ENCODE measurements at regions not wholly inside any gene's neighbourhood (a gene's known extent, or its start where the extent isn't known, plus 50 kb on each side); places are given as distances from the start of the nearest gene placed in this dataset.
A peak's percentile ranks its signal among the peaks of the same experiment; 100 is the strongest.

GRCh38 chr7:9600974-9601373 lies 1167.6 kb downstream of the NXPH1 start:
- TF ChIP-seq CTCF (conservative IDR thresholded peaks at IDR 0.05) (peak; percentile 44; the same call in 1 of the 2 replicates), EZH2 (IDR thresholded peaks at IDR 0.05; ENCODE audit: low read depth) (no peak)
